Fibroblast of villous mesenchyme (primary cell): ENCODE measurements at regions not wholly inside any gene's neighbourhood (a gene's known extent, or its start where the extent isn't known, plus 50 kb on each side); places are given as distances from the start of the nearest gene placed in this dataset.

ENCODE experiments used
- DNase-seq: peaks from one replicate; pipeline ENCODE4 v3.0.0-alpha.2; 2010; ENCODE audit warnings: low read depth
- H3K4me3 ChIP-seq: 2 replicates; pipeline ENCODE4 v1.5.1; 2011; ENCODE audit warnings: low read depth, mild to moderate bottlenecking, low read length
- TF ChIP-seq, protein P1 (sequence below): IDR thresholded peaks from 2 replicates; pipeline ENCODE4 v1.5.1; 2012; ENCODE audit warnings: low read depth, mild to moderate bottlenecking, low read length; ENCODE audit not compliant: insufficient read depth

DNA sequence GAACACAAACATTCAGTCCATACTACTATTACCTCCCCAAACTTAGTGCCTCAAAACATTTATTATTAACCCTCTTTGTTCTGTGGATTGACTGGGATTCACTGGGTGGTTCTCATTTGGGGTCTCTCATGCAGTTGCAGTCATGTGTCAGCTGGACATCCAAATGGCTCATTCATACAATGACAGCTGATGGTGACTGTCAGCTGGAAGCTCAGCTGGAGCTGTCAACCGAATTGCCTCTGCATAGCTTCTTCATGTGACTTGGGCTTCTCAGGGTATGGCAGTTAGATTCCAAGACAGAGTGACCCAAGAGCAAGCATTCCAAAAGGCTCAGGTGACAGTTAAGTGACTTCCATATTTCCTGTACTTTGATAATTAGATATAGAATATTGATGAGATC is 85.2 kb downstream of the CCDC34 start:
- no peak for DNase-seq
- TF ChIP-seq, protein P1, sequence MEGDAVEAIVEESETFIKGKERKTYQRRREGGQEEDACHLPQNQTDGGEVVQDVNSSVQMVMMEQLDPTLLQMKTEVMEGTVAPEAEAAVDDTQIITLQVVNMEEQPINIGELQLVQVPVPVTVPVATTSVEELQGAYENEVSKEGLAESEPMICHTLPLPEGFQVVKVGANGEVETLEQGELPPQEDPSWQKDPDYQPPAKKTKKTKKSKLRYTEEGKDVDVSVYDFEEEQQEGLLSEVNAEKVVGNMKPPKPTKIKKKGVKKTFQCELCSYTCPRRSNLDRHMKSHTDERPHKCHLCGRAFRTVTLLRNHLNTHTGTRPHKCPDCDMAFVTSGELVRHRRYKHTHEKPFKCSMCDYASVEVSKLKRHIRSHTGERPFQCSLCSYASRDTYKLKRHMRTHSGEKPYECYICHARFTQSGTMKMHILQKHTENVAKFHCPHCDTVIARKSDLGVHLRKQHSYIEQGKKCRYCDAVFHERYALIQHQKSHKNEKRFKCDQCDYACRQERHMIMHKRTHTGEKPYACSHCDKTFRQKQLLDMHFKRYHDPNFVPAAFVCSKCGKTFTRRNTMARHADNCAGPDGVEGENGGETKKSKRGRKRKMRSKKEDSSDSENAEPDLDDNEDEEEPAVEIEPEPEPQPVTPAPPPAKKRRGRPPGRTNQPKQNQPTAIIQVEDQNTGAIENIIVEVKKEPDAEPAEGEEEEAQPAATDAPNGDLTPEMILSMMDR = no peak
- no peak overlapping the region for H3K4me3 ChIP-seq

DNA sequence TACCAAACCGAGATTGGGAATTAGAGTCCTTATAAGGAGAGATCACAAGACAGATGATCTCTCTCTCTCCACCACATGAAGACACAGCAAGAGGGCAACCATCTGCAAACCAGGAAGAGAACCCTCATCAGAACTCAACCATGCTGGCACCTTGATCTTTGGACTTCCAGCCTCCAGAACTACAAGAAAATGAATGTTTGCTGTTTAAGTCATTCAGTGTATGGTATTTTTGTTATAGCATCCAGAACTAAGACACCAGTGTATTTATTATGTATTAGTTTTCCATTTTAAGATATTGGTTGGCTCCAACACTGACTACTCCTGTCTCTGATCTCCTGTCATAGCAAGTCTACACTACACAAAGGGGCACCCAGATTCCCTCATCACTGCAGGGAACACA is 86.9 kb downstream of the CCDC34 start:
- no peak overlapping the region for H3K4me3 ChIP-seq
- DNase-seq = no peak
- TF ChIP-seq, protein P1 = no peak

DNA sequence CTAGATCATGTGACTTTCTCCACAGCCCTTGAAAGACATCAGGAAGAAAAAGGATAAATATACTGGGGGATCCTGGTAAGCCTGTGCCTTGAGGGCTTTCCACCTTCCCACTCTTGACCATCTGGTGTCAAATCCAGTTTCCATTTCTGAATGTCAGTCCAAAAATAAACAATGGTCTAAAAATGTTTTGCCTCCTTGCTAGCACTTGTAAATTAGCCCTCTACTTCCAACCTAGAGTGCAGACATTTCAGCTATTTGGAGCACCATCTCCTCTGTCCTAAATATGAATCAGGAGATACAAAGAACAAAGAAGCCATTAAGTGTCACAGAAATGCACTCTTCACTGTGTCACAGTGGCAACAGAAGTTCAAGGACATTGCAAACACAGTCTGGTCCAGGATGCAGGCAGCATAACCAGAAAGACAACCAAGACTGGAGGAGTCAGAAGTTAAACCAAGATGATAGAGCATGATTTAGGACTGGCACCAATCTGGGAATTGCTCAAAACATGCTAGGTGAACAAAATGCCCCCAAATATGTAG is 88.1 kb downstream of the CCDC34 start:
- no peak for DNase-seq
- H3K4me3 ChIP-seq = no peak overlapping the region
- TF ChIP-seq, protein P1 = no peak

DNA sequence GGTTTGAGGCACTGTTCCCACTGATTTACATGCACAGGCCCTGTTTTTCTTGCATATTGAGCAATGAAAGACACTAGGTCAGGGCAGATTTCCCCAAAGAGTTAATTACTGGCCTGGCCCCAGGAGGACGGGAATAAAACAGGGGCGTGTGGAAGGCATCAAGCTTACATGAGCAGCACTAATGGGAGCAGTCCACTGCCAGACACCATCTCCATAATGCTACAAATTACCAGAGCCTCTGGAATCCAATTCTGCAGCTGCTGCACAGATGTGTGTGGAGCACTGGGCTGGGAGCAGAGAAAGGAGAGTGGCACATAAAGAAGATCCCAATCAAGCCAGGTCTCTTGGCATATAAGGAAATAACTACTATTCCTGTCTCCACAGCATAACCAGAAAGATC is 96.9 kb downstream of the CCDC34 start:
- peak; percentile 20 for DNase-seq
- TF ChIP-seq, protein P1 = no peak
- H3K4me3 ChIP-seq = no peak overlapping the region

DNA sequence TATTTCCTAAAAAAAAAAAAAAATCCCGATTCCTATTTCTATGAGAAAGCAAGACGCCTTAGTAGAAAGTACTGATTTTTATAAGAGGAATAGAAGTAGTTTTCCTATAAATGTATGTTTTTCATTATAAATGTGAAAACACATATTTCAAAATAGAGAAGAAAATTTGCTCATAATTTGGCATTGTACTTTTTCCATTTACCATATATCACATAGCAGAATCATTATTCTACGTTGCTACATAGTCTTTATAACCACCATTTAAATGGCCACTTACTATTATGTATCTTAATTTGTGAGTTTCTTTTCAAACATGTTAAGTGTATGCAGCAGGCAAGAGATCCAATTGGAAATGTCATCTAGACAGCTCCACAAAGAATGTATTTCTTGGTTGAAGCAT is 99.0 kb downstream of the CCDC34 start:
- H3K4me3 ChIP-seq = no peak overlapping the region
- TF ChIP-seq, protein P1 = no peak
- no peak for DNase-seq

DNA sequence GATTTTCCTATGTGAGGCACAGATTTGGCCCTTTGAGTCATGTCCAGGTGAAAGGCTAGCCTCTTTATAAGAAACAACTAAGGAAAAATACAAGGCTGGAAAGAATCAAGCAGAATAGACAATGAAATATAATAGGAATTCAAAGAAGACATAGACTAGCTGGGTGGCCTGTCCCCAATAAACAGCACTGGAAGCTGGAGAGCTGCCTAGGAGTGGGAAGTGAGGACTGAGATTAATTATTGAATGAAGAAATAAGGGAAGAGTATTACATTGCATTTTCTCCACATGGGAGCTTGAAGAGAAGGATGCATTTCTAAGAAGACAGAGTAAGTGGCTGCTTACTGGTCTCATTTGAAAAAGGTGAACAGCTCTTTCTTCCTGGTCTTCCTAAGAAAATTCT is 100.0 kb downstream of the CCDC34 start:
- DNase-seq = no peak
- TF ChIP-seq, protein P1 = no peak
- H3K4me3 ChIP-seq = no peak overlapping the region

DNA sequence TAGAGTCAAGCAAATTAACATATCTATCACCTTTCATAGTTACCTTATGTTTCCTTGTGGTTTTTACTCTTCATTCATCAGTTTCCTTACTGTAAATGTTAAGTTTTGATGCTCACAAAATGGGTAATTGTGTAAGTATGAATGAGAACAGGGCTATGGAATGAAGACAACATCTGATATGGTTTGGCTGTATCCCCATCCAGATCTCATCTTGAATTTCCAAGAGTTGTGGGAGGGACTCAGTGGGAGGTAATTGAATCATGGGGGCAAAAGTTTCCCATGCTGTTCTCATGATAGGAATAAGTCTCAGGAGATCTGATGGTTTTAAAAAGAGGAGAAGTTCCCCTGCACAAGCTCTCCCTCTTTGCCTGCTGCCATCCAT is 107.6 kb downstream of the CCDC34 start:
- TF ChIP-seq, protein P1 = no peak
- H3K4me3 ChIP-seq = no peak overlapping the region
- peak; percentile 8 for DNase-seq
